GM21737 (cell line): ENCODE measurements at regions not wholly inside any gene's neighbourhood (a gene's known extent, or its start where the extent isn't known, plus 50 kb on each side); places are given as distances from the start of the nearest gene placed in this dataset.

Source experiments
- ATAC-seq: cut with Tn5 transposase; IDR thresholded peaks from one replicate; pipeline ENCODE4 v1.9.1; 2021; ENCODE audit warnings: mild to moderate bottlenecking, moderate library complexity; ENCODE audit not compliant: unreplicated experiment

- no peak for ATAC-seq
Observed at GRCh38 chr18:53665701-53666100, 558.8 kb downstream of the MBD2 start.

GRCh38 chr18:53664575-53664974, 559.9 kb downstream of the MBD2 start:
- ATAC-seq = no peak

GRCh38 chr18:53660306-53660705, 564.2 kb downstream of the MBD2 start:
- ATAC-seq = no peak

GRCh38 chr18:53657257-53657656, 567.2 kb downstream of the MBD2 start:
- no peak for ATAC-seq

- ATAC-seq = no peak
Observed at GRCh38 chr18:53649621-53650020, 574.8 kb downstream of the MBD2 start.

- ATAC-seq = no peak
Observed at GRCh38 chr18:53644799-53645471, 579.5 kb downstream of the MBD2 start.

- ATAC-seq = no peak
Observed at GRCh38 chr18:53639687-53640086, 584.8 kb downstream of the MBD2 start.

- ATAC-seq = no peak
Observed at GRCh38 chr18:53629337-53629736, 595.1 kb downstream of the MBD2 start.

- no peak for ATAC-seq
Observed at GRCh38 chr18:53625997-53626599, 598.4 kb downstream of the MBD2 start.

- ATAC-seq = no peak
Observed at GRCh38 chr18:53610957-53611356, 613.5 kb downstream of the MBD2 start.

GRCh38 chr18:53606792-53607191, 617.7 kb downstream of the MBD2 start:
- ATAC-seq = no peak

- no peak for ATAC-seq
Observed at GRCh38 chr18:53605198-53605597, 619.3 kb downstream of the MBD2 start.

- no peak for ATAC-seq
Observed at GRCh38 chr18:53603276-53603675, 621.2 kb downstream of the MBD2 start.

GRCh38 chr18:53601344-53601743, 623.1 kb downstream of the MBD2 start:
- ATAC-seq = no peak

GRCh38 chr18:53586923-53587322, 637.5 kb downstream of the MBD2 start:
- no peak for ATAC-seq
